HCT116 (cell line): ENCODE measurements at regions not wholly inside any gene's neighbourhood (a gene's known extent, or its start where the extent isn't known, plus 50 kb on each side); places are given as distances from the start of the nearest gene placed in this dataset.

Experiments
- CTCF ChIP-seq, 3 experiments: fragments of 200-600 bp in 1 of 3; sonication (generic) in 1 of 3; IDR thresholded peaks in 2 of 3; conservative IDR thresholded peaks in 1 of 3; 2 replicates each; pipeline ENCODE4 v1.5.1; 2012 to 2017; ENCODE audit warnings: low read depth in 2 of 3, low read length in 2 of 3, antibody characterized with exemption in 1 of 3, borderline replicate concordance in 1 of 3, control low read depth in 1 of 3, mild to moderate bottlenecking in 1 of 3, mixed read lengths in 1 of 3, mixed run types in 1 of 3, moderate library complexity in 1 of 3; ENCODE audit not compliant: insufficient read depth in 1 of 3
- POLR2A ChIP-seq: IDR thresholded peaks from 2 replicates; pipeline ENCODE4 v1.7.0; 2011; ENCODE audit warnings: borderline replicate concordance; ENCODE audit not compliant: insufficient read depth, insufficient read length; ENCODE audit errors: extremely low read depth
- RAD21 ChIP-seq: IDR thresholded peaks from 2 replicates; pipeline ENCODE4 v1.6.1; 2012; ENCODE audit warnings: low read depth, mild to moderate bottlenecking
- REST ChIP-seq: IDR thresholded peaks from 2 replicates; pipeline ENCODE4 v1.6.1; 2012; ENCODE audit warnings: low read depth
- SIN3A ChIP-seq: IDR thresholded peaks from 2 replicates; pipeline ENCODE4 v1.6.1; 2012; ENCODE audit warnings: low read depth

- TF ChIP-seq CTCF (IDR thresholded peaks at IDR 0.05 in 2 of 3, conservative IDR thresholded peaks at IDR 0.05 in 1 of 3; ENCODE audit: borderline replicate concordance in 1 of 3, insufficient read depth in 1 of 3, low read depth in 2 of 3, low read length in 2 of 3) (no peak), SIN3A (no peak), REST (no peak), RAD21 (no peak), POLR2A (no peak)
Observed at GRCh38 chr18:14941256-14941655, 193.3 kb downstream of the ANKRD30B start.
